ENCODE measurements at regions not wholly inside any gene's neighbourhood (a gene's known extent, or its start where the extent isn't known, plus 50 kb on each side); places are given as distances from the start of the nearest gene placed in this dataset.

- no peak for TF ChIP-seq POLR2A (IDR thresholded peaks at IDR 0.05)
- TF ChIP-seq CTCF (IDR thresholded peaks at IDR 0.05 in 4 of 5, conservative IDR thresholded peaks at IDR 0.05 in 1 of 5) = no peak
Measured at GRCh38 chr4:19093951-19094350, 1072.4 kb upstream of the LCORL start.

Data from gastrocnemius medialis (tissue), 4 donors.